SH-SY5Y (cell line): ENCODE measurements at regions not wholly inside any gene's neighbourhood (a gene's known extent, or its start where the extent isn't known, plus 50 kb on each side); places are given as distances from the start of the nearest gene placed in this dataset.

Experiments
- GATA2 ChIP-seq: IDR thresholded peaks from 2 replicates; pipeline ENCODE4 v1.6.1; 2011; ENCODE audit warnings: mild to moderate bottlenecking, low read depth, low read length
- GATA3 ChIP-seq: IDR thresholded peaks from 2 replicates; pipeline ENCODE4 v1.6.1; 2011; ENCODE audit warnings: low read depth, mild to moderate bottlenecking, low read length, moderate library complexity

- TF ChIP-seq GATA2: no peak
- no peak for TF ChIP-seq GATA3
Measured at GRCh38 chr5:72622170-72622760, 115.1 kb upstream of the ZNF366 start.
